PC-3 (cell line): ENCODE measurements at regions not wholly inside any gene's neighbourhood (a gene's known extent, or its start where the extent isn't known, plus 50 kb on each side); places are given as distances from the start of the nearest gene placed in this dataset.

Source experiments
- ATAC-seq: fragments of 200-7000 bp; cut with Tn5 transposase; 2 replicates; pipeline ENCODE4 v1.9.1; 2020; ENCODE audit warnings: mild to moderate bottlenecking, moderate library complexity
- BruUV-seq: library from RNA; stranded (reverse); fragments of 400-500 nt; replicated peaks from 2 replicates; lab custom pipeline; 2021; lab: Mats Ljungman, UMichigan
- CTCF ChIA-PET: fragments of 300-600 bp; sonication (Branson Sonifier 250); formaldehyde crosslinking; loops from one replicate; lab custom pipeline; 2022; ENCODE audit warnings: antibody characterized with exemption; lab: Charles Lee
- POLR2A ChIA-PET: fragments of 300-600 bp; sonication (Branson Sonifier 250); formaldehyde crosslinking; loops from one replicate; lab custom pipeline; 2022; ENCODE audit warnings: antibody characterized with exemption; ENCODE audit not compliant: unreplicated experiment; lab: Charles Lee
- DNase-seq: peaks from one replicate; pipeline ENCODE4 v3.0.0-alpha.2; 2015
- H2AFZ ChIP-seq: fragments of 300-600 bp; sonication (generic); 2 replicates; pipeline ENCODE4 v1.6.0; 2016; ENCODE audit warnings: antibody characterized with exemption, low read length
- H3F3A ChIP-seq: fragments of 300-600 bp; sonication (generic); one replicate; pipeline ENCODE4 v1.6.0; 2017; ENCODE audit warnings: antibody characterized with exemption, low read length, control low read depth, mild to moderate bottlenecking; ENCODE audit not compliant: unreplicated experiment
- H3K27ac ChIP-seq: fragments of 300-600 bp; sonication (generic); 2 replicates; pipeline ENCODE4 v1.5.1; 2016; ENCODE audit warnings: mild to moderate bottlenecking, low read length
- H3K27me3 ChIP-seq: fragments of 300-600 bp; sonication (generic); 2 replicates; pipeline ENCODE4 v1.6.1; 2016; ENCODE audit warnings: low read length, mixed read lengths
- H3K36me3 ChIP-seq: fragments of 300-600 bp; sonication (generic); 2 replicates; pipeline ENCODE4 v1.6.1; 2016; ENCODE audit warnings: low read depth, mixed run types, low read length, mixed read lengths
- H3K4me1 ChIP-seq: fragments of 300-600 bp; sonication (generic); 2 replicates; pipeline ENCODE4 v1.5.1; 2016; ENCODE audit warnings: low read length; ENCODE audit not compliant: insufficient read depth
- H3K4me2 ChIP-seq: fragments of 300-600 bp; sonication (generic); 2 replicates; pipeline ENCODE4 v1.6.0; 2016; ENCODE audit warnings: low read length
- H3K4me3 ChIP-seq: fragments of 300-600 bp; sonication (generic); 2 replicates; pipeline ENCODE4 v1.5.1; 2016; ENCODE audit warnings: mild to moderate bottlenecking, low read length, mixed read lengths
- H3K79me2 ChIP-seq: fragments of 300-600 bp; sonication (generic); 2 replicates; pipeline ENCODE4 v1.6.1; 2017; ENCODE audit warnings: low read length, mixed read lengths
- H3K9ac ChIP-seq: fragments of 300-600 bp; sonication (generic); 2 replicates; pipeline ENCODE4 v1.6.0; 2016; ENCODE audit warnings: mild to moderate bottlenecking, low read length
- H3K9me2 ChIP-seq: fragments of 300-600 bp; sonication (generic); replicated peaks from 2 replicates; pipeline ENCODE4 v1.6.1; 2016; ENCODE audit warnings: mixed run types, low read length, mixed read lengths
- H3K9me3 ChIP-seq: fragments of 300-600 bp; sonication (generic); 2 replicates; pipeline ENCODE4 v1.6.1; 2016; ENCODE audit warnings: low read length, mixed read lengths
- H4K20me1 ChIP-seq: fragments of 300-600 bp; sonication (generic); 2 replicates; pipeline ENCODE4 v1.6.1; 2016; ENCODE audit warnings: low read length, mixed read lengths
- EZH2 ChIP-seq: fragments of 300-600 bp; sonication (generic); IDR thresholded peaks from one replicate; pipeline ENCODE4 v1.6.1; 2017; ENCODE audit warnings: antibody characterized with exemption, mild to moderate bottlenecking, low read length; ENCODE audit not compliant: unreplicated experiment
- EZH2phosphoT487 ChIP-seq: fragments of 300-600 bp; sonication (generic); IDR thresholded peaks from 2 replicates; pipeline ENCODE4 v1.6.1; 2018; ENCODE audit warnings: mild to moderate bottlenecking, antibody characterized with exemption, low read length, borderline replicate concordance
- intact Hi-C: fragments of 100-400 bp; cut with micrococcal nuclease; formaldehyde crosslinking; loops from 2 replicates; pipeline ENCODE4 v1.9.0; 2023
- TF ChIP-seq, protein P1 (sequence below): fragments of 300-600 bp; sonication (generic); conservative IDR thresholded peaks from 2 replicates; pipeline ENCODE4 v1.5.1; 2017; ENCODE audit warnings: antibody characterized with exemption, low read depth, mild to moderate bottlenecking, low read length

- H3K27ac ChIP-seq, result no peak overlapping the region
- H3K36me3 ChIP-seq, result no peaks in the 10 kb centered on the region
- DNase-seq (no peak), ATAC-seq (no peak)
- CTCF ChIA-PET, result no interaction called here
- H3K9ac ChIP-seq, result no peak overlapping the region
- intact Hi-C loops, result no loop called here
- no peaks in the 10 kb centered on the region for H3K4me1 ChIP-seq
- POLR2A ChIA-PET, result no interaction called here
- no peaks in the 10 kb centered on the region for H4K20me1 ChIP-seq
- H3K4me2 ChIP-seq, result no peak overlapping the region
- H3K79me2 ChIP-seq, result no peaks in the 10 kb centered on the region
- BruUV-seq, result no TSS peak
- H3F3A ChIP-seq, result no peaks in the 10 kb centered on the region
- H3K9me3 ChIP-seq, result no peaks in the 10 kb centered on the region
- TF ChIP-seq EZH2 (no peak), EZH2phosphoT487 (no peak)
- TF ChIP-seq, protein P1, sequence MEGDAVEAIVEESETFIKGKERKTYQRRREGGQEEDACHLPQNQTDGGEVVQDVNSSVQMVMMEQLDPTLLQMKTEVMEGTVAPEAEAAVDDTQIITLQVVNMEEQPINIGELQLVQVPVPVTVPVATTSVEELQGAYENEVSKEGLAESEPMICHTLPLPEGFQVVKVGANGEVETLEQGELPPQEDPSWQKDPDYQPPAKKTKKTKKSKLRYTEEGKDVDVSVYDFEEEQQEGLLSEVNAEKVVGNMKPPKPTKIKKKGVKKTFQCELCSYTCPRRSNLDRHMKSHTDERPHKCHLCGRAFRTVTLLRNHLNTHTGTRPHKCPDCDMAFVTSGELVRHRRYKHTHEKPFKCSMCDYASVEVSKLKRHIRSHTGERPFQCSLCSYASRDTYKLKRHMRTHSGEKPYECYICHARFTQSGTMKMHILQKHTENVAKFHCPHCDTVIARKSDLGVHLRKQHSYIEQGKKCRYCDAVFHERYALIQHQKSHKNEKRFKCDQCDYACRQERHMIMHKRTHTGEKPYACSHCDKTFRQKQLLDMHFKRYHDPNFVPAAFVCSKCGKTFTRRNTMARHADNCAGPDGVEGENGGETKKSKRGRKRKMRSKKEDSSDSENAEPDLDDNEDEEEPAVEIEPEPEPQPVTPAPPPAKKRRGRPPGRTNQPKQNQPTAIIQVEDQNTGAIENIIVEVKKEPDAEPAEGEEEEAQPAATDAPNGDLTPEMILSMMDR, result no peak
- H3K9me2 ChIP-seq, result no peaks in the 10 kb centered on the region
- no peaks in the 10 kb centered on the region for H3K27me3 ChIP-seq
- H3K4me3 ChIP-seq, result no peak overlapping the region
- H2AFZ ChIP-seq, result no peak overlapping the region
These were observed 58.5 kb upstream of the HIVEP1 start for GRCh38 chr6:11953641-11954040.

DNA sequence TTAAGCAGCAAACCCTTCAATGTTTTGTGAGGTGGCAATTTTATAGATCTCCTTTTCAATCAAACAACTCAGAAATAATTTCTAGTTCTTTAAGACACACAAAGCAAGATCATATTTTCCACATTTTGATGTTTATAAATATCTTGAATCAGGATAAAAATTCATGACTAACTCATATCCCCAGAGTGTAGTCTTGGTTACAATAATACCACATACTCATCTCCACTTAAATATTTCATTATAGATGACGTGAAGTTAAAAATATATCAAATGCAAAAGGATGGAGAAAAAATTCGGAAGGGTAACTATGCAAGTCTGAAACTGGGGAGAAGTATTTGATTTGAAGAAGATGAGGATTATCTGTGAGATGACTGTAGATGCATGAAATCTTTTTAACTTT, 59.8 kb upstream of the HIVEP1 start:
- Histone ChIP-seq H4K20me1 (no peaks in the 10 kb centered on the region), H3F3A (no peaks in the 10 kb centered on the region), H3K79me2 (no peaks in the 10 kb centered on the region), H3K4me3 (no peak overlapping the region), H3K9ac (no peak overlapping the region), H2AFZ (no peak overlapping the region), H3K9me3 (no peaks in the 10 kb centered on the region), H3K27ac (no peak overlapping the region), H3K27me3 (no peaks in the 10 kb centered on the region), H3K36me3 (no peaks in the 10 kb centered on the region), H3K9me2 (no peaks in the 10 kb centered on the region), H3K4me1 (no peaks in the 10 kb centered on the region), H3K4me2 (no peak overlapping the region)
- no peak for DNase-seq
- TF ChIP-seq, protein P1, result no peak
- no peak for TF ChIP-seq EZH2phosphoT487
- no peak for TF ChIP-seq EZH2
- POLR2A ChIA-PET, result no interaction called here
- no peak for ATAC-seq
- intact Hi-C loops, result no loop called here
- CTCF ChIA-PET, result no interaction called here
- no TSS peak for BruUV-seq

DNA sequence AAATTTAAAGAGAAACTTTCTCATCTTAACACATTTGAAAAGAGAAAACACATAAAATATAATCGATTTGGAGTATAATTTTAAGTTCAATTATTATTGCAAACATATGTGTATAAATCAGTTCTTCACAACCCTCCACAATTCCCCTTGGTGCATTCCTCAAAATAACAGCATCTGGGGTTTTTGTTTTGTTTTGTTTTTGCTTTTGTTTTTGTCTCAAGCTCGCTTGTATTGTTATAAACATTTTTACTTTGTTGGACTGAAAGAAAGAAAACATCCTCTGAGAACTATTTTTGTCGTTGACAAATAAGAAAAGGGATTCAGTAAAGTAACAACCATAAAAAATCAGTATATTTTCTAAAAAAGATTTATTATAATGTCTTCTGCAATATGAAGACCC, 60.2 kb upstream of the HIVEP1 start:
- Histone ChIP-seq H3F3A (no peaks in the 10 kb centered on the region), H3K9ac (no peak overlapping the region), H3K9me3 (no peaks in the 10 kb centered on the region), H3K79me2 (no peaks in the 10 kb centered on the region), H3K4me3 (no peak overlapping the region), H3K4me1 (no peaks in the 10 kb centered on the region), H4K20me1 (no peaks in the 10 kb centered on the region), H3K36me3 (no peaks in the 10 kb centered on the region), H3K4me2 (no peak overlapping the region), H3K9me2 (no peaks in the 10 kb centered on the region), H2AFZ (0 out of 2 replicates have a peak overlapping the region, but pooled peaks have one; percentile 8), H3K27ac (no peak overlapping the region), H3K27me3 (no peaks in the 10 kb centered on the region)
- ChIA-PET POLR2A (no interaction called here), CTCF (no interaction called here)
- TF ChIP-seq EZH2 (no peak), EZH2phosphoT487 (no peak)
- TF ChIP-seq, protein P1, result no peak
- intact Hi-C loops, result no loop called here
- DNase-seq (no peak), ATAC-seq (no peak)
- BruUV-seq, result no TSS peak
